ENCODE measurements at regions not wholly inside any gene's neighbourhood (a gene's known extent, or its start where the extent isn't known, plus 50 kb on each side); places are given as distances from the start of the nearest gene placed in this dataset.
A peak's percentile ranks its signal among the peaks of the same experiment; 100 is the strongest.

GRCh38 chr1:117682372-117682771, 76.5 kb downstream of the TENT5C start:
- POLR2A ChIA-PET (ENCODE audit: unreplicated experiment) = no interaction called here
- no peak overlapping the region for H3K14ac ChIP-seq (replicated peaks; ENCODE audit: low read depth, low read length)
- in situ Hi-C loops (cut with MboI; ENCODE audit: low sequenced_read_pairs) (no loop called here), intact Hi-C loops (cut with micrococcal nuclease) (no loop called here), dilution Hi-C loops (cut with HindIII; ENCODE audit: low sequenced_read_pairs, unreplicated experiment) (no loop called here)
- no peak overlapping the region for H3K4me3 ChIP-seq (ENCODE audit: insufficient read depth, low read depth, low read length)
- H4K20me1 ChIP-seq (ENCODE audit: insufficient read depth, low read length) = no peaks in the 10 kb centered on the region
- no TSS peak for BruUV-seq (replicated peaks)
- H3K27ac ChIP-seq (ENCODE audit: insufficient read depth, low read length) = no peak overlapping the region
- no peaks in the 10 kb centered on the region for H3K9me3 ChIP-seq (ENCODE audit: control insufficient read depth, insufficient read depth, low read length)
- no peak overlapping the region for H2AFZ ChIP-seq (replicated peaks; ENCODE audit: low read length, poor library complexity)
- CTCF ChIA-PET = no interaction called here
- H3K56ac ChIP-seq (ENCODE audit: extremely low read depth, insufficient read depth, low read length) = no peak overlapping the region
- no peak overlapping the region for H3K9ac ChIP-seq (ENCODE audit: low read depth, low read length)
- peaks cover 0 to 10% of the 10 kb centered on the region in 2 experiments; a peak in 1 of 4 replicates for H3K79me1 ChIP-seq (ENCODE audit: low read depth in 1 of 2, low read length in 2 of 2)
- no peak overlapping the region for H3K4ac ChIP-seq (ENCODE audit: low read depth, low read length)
- TF ChIP-seq SMC3 (IDR thresholded peaks at IDR 0.05; ENCODE audit: low read depth, low read length) (no peak), MXI1 (IDR thresholded peaks at IDR 0.05; ENCODE audit: borderline replicate concordance, low read depth, low read length) (no peak), CTCF (conservative IDR thresholded peaks at IDR 0.05; ENCODE audit: low read depth, low read length) (no peak)
- TF ChIP-seq, protein P1, sequence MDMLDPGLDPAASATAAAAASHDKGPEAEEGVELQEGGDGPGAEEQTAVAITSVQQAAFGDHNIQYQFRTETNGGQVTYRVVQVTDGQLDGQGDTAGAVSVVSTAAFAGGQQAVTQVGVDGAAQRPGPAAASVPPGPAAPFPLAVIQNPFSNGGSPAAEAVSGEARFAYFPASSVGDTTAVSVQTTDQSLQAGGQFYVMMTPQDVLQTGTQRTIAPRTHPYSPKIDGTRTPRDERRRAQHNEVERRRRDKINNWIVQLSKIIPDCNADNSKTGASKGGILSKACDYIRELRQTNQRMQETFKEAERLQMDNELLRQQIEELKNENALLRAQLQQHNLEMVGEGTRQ (IDR thresholded peaks at IDR 0.05; ENCODE audit: low read depth, low read length) = no peak
- no peak overlapping the region for H4K5ac ChIP-seq (ENCODE audit: low read depth, low read length)
- no peak overlapping the region for H3K18ac ChIP-seq (ENCODE audit: low read depth, low read length)
- no peak overlapping the region for H3K4me2 ChIP-seq (ENCODE audit: low read depth, low read length)
- no peak overlapping the region for H2BK20ac ChIP-seq (ENCODE audit: low read depth, low read length)
- H4K91ac ChIP-seq (ENCODE audit: insufficient read depth, low read depth, low read length) = no peak overlapping the region
- no peak overlapping the region for H2AK9ac ChIP-seq (replicated peaks; ENCODE audit: low read depth, low read length, poor library complexity)
- WGBS, 2 experiments (ENCODE audit: extremely low coverage in 2 of 2, insufficient read length in 1 of 2) = no CpG with 5 or more reads among the region's 4 CpGs
- no peak for ATAC-seq (ENCODE audit: low read depth)
- no peak overlapping the region for H4K8ac ChIP-seq (ENCODE audit: low read depth in 2 of 2, low read length in 2 of 2)
- H3K27me3 ChIP-seq (ENCODE audit: control insufficient read depth, insufficient read depth, low read length) = no peaks in the 10 kb centered on the region
- no peak for DNase-seq
- H2BK5ac ChIP-seq (ENCODE audit: low read depth, low read length, poor library complexity, severe bottlenecking) = no peak overlapping the region
- peaks cover 26% of the 10 kb centered on the region for H3K9me1 ChIP-seq (ENCODE audit: insufficient read depth, low read length)
- H3K23ac ChIP-seq (ENCODE audit: low read depth, low read length) = no peak overlapping the region
- H2BK120ac ChIP-seq (ENCODE audit: low read depth, low read length) = no peak overlapping the region
- peak overlapping the region; percentile 20; the same call in 1 of the 2 replicates for H2AK5ac ChIP-seq (ENCODE audit: low read depth, low read length)
- H3K4me1 ChIP-seq (ENCODE audit: control insufficient read depth, insufficient read depth, low read length) = peaks cover 23% of the 10 kb centered on the region
- H3K36me3 ChIP-seq (ENCODE audit: control insufficient read depth, insufficient read depth, low read length) = no peaks in the 10 kb centered on the region
- H2BK15ac ChIP-seq (ENCODE audit: low read depth, low read length) = no peak overlapping the region

Data from IMR-90 (cell line).